HG02852 (cell line): ENCODE measurements at regions not wholly inside any gene's neighbourhood (a gene's known extent, or its start where the extent isn't known, plus 50 kb on each side); places are given as distances from the start of the nearest gene placed in this dataset.

ENCODE experiments used
- ATAC-seq: cut with Tn5 transposase; IDR thresholded peaks from one replicate; pipeline ENCODE4 v1.9.1; 2021; ENCODE audit warnings: mild to moderate bottlenecking, moderate library complexity; ENCODE audit not compliant: unreplicated experiment

DNA sequence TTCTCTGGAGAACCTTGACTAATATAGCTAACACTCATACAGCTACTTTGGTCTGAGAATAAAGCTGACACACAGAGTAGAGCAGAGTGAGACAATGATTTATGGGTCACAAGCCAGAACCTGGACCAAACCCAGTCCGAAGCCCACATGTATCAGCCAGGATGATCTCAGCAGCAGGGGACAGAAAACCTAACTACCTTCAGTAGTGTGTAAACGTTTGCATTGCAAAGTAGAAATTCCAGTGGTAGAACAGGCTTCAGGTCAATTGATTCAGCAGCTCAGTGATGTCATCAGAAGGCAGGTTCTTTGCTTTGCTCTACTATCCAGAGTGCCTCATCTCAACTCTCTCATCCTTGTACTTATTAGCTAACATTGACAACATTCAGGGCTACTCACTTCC, 62.5 kb upstream of the PALS2 start:
- no peak for ATAC-seq

DNA sequence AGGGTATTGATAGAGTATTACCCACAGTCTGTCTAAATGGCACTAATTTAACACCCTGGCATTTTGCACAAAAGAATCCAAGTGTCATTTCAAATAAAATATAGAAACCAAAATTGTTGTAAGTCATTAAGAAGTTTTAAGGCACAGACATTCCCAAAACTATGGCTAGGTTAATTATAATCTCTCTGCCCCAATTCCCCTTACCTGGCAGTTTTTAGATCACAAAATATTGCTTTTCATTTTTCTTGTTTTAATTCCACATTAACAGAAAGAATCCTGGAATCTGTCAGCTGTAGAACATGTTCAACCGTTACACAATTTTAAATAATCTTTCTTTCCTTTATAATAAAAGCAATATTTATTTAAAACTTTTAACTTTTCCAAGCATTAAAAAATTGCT, 56.1 kb upstream of the PALS2 start:
- ATAC-seq, result no peak

DNA sequence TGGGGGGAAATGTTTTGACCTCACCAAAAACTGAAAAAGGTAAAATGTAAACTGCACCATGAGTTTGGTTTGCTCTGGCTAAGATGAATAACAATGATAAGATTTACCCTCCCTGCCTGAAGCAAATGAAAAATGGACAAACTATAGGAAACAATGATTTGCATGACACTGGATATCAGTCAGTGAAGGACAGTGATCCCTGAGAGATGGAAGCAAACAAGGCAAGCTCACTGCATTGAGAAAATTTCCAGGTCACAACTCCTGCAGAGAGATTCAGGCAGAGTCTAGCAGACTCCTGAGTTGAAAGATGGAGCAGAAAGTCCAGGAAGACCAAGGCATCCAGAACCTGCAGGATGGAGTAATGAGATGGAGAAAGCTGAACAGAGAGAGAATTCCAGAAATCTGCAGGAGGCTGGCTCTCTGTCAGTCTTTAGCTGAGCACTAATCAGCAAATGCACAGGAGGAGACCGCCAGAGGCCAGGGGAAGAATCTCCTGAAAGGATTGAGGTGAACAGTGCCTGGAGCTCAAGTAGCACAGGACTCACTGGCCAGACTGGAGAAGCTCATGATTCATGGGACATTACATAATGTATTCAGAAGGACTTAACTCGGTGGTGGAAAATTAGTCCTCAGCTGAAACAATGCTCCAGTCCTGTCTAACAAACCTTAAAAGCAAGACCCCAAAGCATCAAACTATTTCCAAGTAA, 51.2 kb upstream of the PALS2 start:
- no peak for ATAC-seq
